Neuronal stem cell (in vitro differentiated cells): ENCODE measurements at regions not wholly inside any gene's neighbourhood (a gene's known extent, or its start where the extent isn't known, plus 50 kb on each side); places are given as distances from the start of the nearest gene placed in this dataset.

Experiments used
- DNase-seq: peaks from one replicate; pipeline ENCODE4 v3.0.0-alpha.2; 2013; ENCODE audit warnings: low spot score
- H2AFZ ChIP-seq: one replicate; pipeline ENCODE4 v1.6.1; 2013; ENCODE audit warnings: mild to moderate bottlenecking, low read length, inconsistent platforms
- H2AK5ac ChIP-seq: 2 replicates; pipeline ENCODE4 v1.6.1; 2013; ENCODE audit warnings: low read depth, mild to moderate bottlenecking, inconsistent platforms, low read length, moderate library complexity, mixed read lengths
- H2BK120ac ChIP-seq: 2 replicates; pipeline ENCODE4 v1.6.1; 2013; ENCODE audit warnings: low read depth, mild to moderate bottlenecking, inconsistent platforms, low read length, moderate library complexity, mixed read lengths
- H2BK12ac ChIP-seq: one replicate; pipeline ENCODE4 v1.6.1; 2013; ENCODE audit warnings: low read length, inconsistent platforms
- H2BK15ac ChIP-seq: 2 replicates; pipeline ENCODE4 v1.6.1; 2013; ENCODE audit warnings: mild to moderate bottlenecking, low read length, inconsistent platforms, mixed read lengths
- H2BK5ac ChIP-seq: one replicate; pipeline ENCODE4 v1.6.1; 2013; ENCODE audit warnings: inconsistent platforms, mild to moderate bottlenecking, low read length, moderate library complexity
- H3K14ac ChIP-seq: one replicate; pipeline ENCODE4 v1.6.1; 2013; ENCODE audit warnings: low read length, inconsistent platforms
- H3K18ac ChIP-seq: 2 replicates; pipeline ENCODE4 v1.6.1; 2013; ENCODE audit warnings: low read length, inconsistent platforms
- H3K23ac ChIP-seq: 2 replicates; pipeline ENCODE4 v1.6.1; 2013; ENCODE audit warnings: low read depth, mild to moderate bottlenecking, mixed read lengths, low read length, inconsistent platforms; ENCODE audit not compliant: poor library complexity
- H3K27ac ChIP-seq: replicated peaks from 3 replicates; pipeline ENCODE4 v1.5.1; 2013; ENCODE audit warnings: low read length, inconsistent platforms
- H3K27me3 ChIP-seq, 3 experiments: 2 replicates each; pipeline ENCODE4 v1.6.1; 2013; ENCODE audit warnings: low read length in 3 of 3, mild to moderate bottlenecking in 2 of 3, inconsistent platforms in 1 of 3, low read depth in 1 of 3, mixed read lengths in 1 of 3, moderate library complexity in 1 of 3; ENCODE audit not compliant: control insufficient read depth in 3 of 3, insufficient read depth in 3 of 3
- H3K36me3 ChIP-seq, 2 donors: replicated peaks in 1 of 2; 2 replicates each; pipeline ENCODE4 v1.6.1; 2013; ENCODE audit warnings: low read length in 2 of 2; ENCODE audit not compliant: control insufficient read depth in 2 of 2, insufficient read depth in 2 of 2
- H3K4ac ChIP-seq: 2 replicates; pipeline ENCODE4 v1.6.1; 2013; ENCODE audit warnings: inconsistent platforms, mild to moderate bottlenecking, low read length, moderate library complexity
- H3K4me1 ChIP-seq, 2 donors: 1 replicate in 1 of 2; 2 replicates in 1 of 2; pipeline ENCODE4 v1.6.1; 2013; ENCODE audit warnings: low read length in 2 of 2, low read depth in 1 of 2; ENCODE audit not compliant: control insufficient read depth in 2 of 2, insufficient read depth in 1 of 2
- H3K4me2 ChIP-seq: one replicate; pipeline ENCODE4 v1.6.1; 2013; ENCODE audit warnings: mild to moderate bottlenecking, low read length, inconsistent platforms; ENCODE audit not compliant: insufficient read depth, poor library complexity, severe bottlenecking
- H3K4me3 ChIP-seq, 2 donors: 2 replicates each; pipeline ENCODE4 v1.5.1; 2013; ENCODE audit warnings: low read length in 2 of 2, mild to moderate bottlenecking in 2 of 2, inconsistent platforms in 1 of 2, moderate library complexity in 1 of 2
- H3K79me1 ChIP-seq: one replicate; pipeline ENCODE4 v1.6.1; 2013; ENCODE audit warnings: low read depth, mild to moderate bottlenecking, inconsistent platforms, low read length, moderate library complexity
- H3K9ac ChIP-seq: one replicate; pipeline ENCODE4 v1.6.1; 2013; ENCODE audit warnings: mild to moderate bottlenecking, low read depth, low read length, inconsistent platforms; ENCODE audit not compliant: poor library complexity
- H3K9me3 ChIP-seq, 2 donors: replicated peaks in 1 of 2; 2 replicates each; pipeline versions ENCODE3 to v1.6.1; 2013; ENCODE audit warnings: low read length in 2 of 2, mild to moderate bottlenecking in 2 of 2, inconsistent platforms in 1 of 2, low read depth in 1 of 2, mixed read lengths in 1 of 2, moderate library complexity in 1 of 2; ENCODE audit not compliant: control insufficient read depth in 2 of 2, insufficient read depth in 1 of 2
- H4K8ac ChIP-seq: one replicate; pipeline ENCODE4 v1.6.1; 2013; ENCODE audit warnings: low read depth, mild to moderate bottlenecking, inconsistent platforms, low read length, moderate library complexity
- H4K91ac ChIP-seq: one replicate; pipeline ENCODE4 v1.6.1; 2013; ENCODE audit warnings: low read length, low read depth, mild to moderate bottlenecking, inconsistent platforms; ENCODE audit not compliant: poor library complexity
- WGBS, 2 donors: extraction: QIAGEN DNeasy Blood & Tissue Kit; methylation state at CpG; one replicate each; pipeline ENCODE4 v1.1.7; 2013; ENCODE audit warnings: missing lambda C conversion rate in 2 of 2, mixed read lengths in 1 of 2; ENCODE audit not compliant: insufficient read length in 2 of 2, insufficient replicate concordance in 1 of 2; ENCODE audit errors: extremely low coverage in 2 of 2; 5-methylcytosine and 5-hydroxymethylcytosine counted together

- Histone ChIP-seq H3K23ac (no peak overlapping the region), H2AFZ (no peak overlapping the region), H3K4me2 (no peak overlapping the region), H2BK15ac (no peak overlapping the region), H3K9ac (no peak overlapping the region), H3K27ac (no peak overlapping the region), H2BK5ac (no peak overlapping the region), H2BK12ac (no peak overlapping the region), H2AK5ac (no peak overlapping the region), H4K8ac (no peak overlapping the region), H3K79me1 (no peaks in the 10 kb centered on the region), H3K36me3 (no peaks in the 10 kb centered on the region), H3K18ac (no peak overlapping the region), H2BK120ac (no peak overlapping the region), H3K9me3 (no peaks in the 10 kb centered on the region), H3K14ac (no peak overlapping the region), H3K4me3 (no peak overlapping the region), H4K91ac (no peak overlapping the region), H3K4me1 (peaks cover 0 to 3% of the 10 kb centered on the region in 2 donors), H3K27me3 (no peaks in the 10 kb centered on the region), H3K4ac (no peak overlapping the region)
- no CpG with 5 or more reads among the region's 3 CpGs for WGBS, 2 donors
- no peak for DNase-seq
These were observed 717.9 kb downstream of the ARAP2 start for GRCh38 chr4:35526456-35526855.

GRCh38 chr4:35534962-35535361 is 709.4 kb downstream of the ARAP2 start:
- H3K27me3 ChIP-seq, result no peaks in the 10 kb centered on the region
- no peak overlapping the region for H3K23ac ChIP-seq
- H3K27ac ChIP-seq, result no peak overlapping the region
- H2AK5ac ChIP-seq, result no peak overlapping the region
- no peak overlapping the region for H2BK12ac ChIP-seq
- H2BK5ac ChIP-seq, result no peak overlapping the region
- DNase-seq, result no peak
- H2BK15ac ChIP-seq, result no peak overlapping the region
- no peak overlapping the region for H4K8ac ChIP-seq
- no peak overlapping the region for H2BK120ac ChIP-seq
- no CpG with 5 or more reads among the region's 5 CpGs for WGBS, 2 donors
- H3K4ac ChIP-seq, result no peak overlapping the region
- no peaks in the 10 kb centered on the region for H3K79me1 ChIP-seq
- H2AFZ ChIP-seq, result no peak overlapping the region
- no peak overlapping the region for H3K18ac ChIP-seq
- no peaks in the 10 kb centered on the region for H3K36me3 ChIP-seq
- no peaks in the 10 kb centered on the region for H3K9me3 ChIP-seq
- H4K91ac ChIP-seq, result no peak overlapping the region
- no peak overlapping the region for H3K4me3 ChIP-seq
- no peaks in the 10 kb centered on the region for H3K4me1 ChIP-seq
- H3K4me2 ChIP-seq, result no peak overlapping the region
- no peak overlapping the region for H3K9ac ChIP-seq
- no peak overlapping the region for H3K14ac ChIP-seq

- Histone ChIP-seq H3K27ac (no peak overlapping the region), H3K27me3 (no peaks in the 10 kb centered on the region), H3K9me3 (no peaks in the 10 kb centered on the region), H3K79me1 (no peaks in the 10 kb centered on the region), H2BK12ac (no peak overlapping the region), H2AFZ (no peak overlapping the region), H3K4ac (no peak overlapping the region), H2BK15ac (no peak overlapping the region), H3K4me3 (no peak overlapping the region), H3K23ac (no peak overlapping the region), H4K91ac (no peak overlapping the region), H2BK5ac (no peak overlapping the region), H2BK120ac (no peak overlapping the region), H3K36me3 (no peaks in the 10 kb centered on the region), H3K14ac (no peak overlapping the region), H3K4me1 (no peaks in the 10 kb centered on the region), H2AK5ac (no peak overlapping the region), H3K18ac (no peak overlapping the region), H3K9ac (no peak overlapping the region), H4K8ac (no peak overlapping the region), H3K4me2 (no peak overlapping the region)
- no CpG with 5 or more reads among the region's 4 CpGs for WGBS, 2 donors
- no peak for DNase-seq
These were observed 705.5 kb downstream of the ARAP2 start for GRCh38 chr4:35538807-35539206.

- H3K4me3 ChIP-seq, result no peak overlapping the region
- no CpG with 5 or more reads among the region's 5 CpGs for WGBS, 2 donors
- H4K91ac ChIP-seq, result no peak overlapping the region
These were observed 704.8 kb downstream of the ARAP2 start for GRCh38 chr4:35539404-35540055.

More at GRCh38 chr4:35539404-35540055, 704.8 kb downstream of the ARAP2 start:
- no peaks in the 10 kb centered on the region for H3K79me1 ChIP-seq
- no peak overlapping the region for H4K8ac ChIP-seq
- no peak overlapping the region for H3K18ac ChIP-seq
- H3K27me3 ChIP-seq, result no peaks in the 10 kb centered on the region
- H3K4me1 ChIP-seq, result no peaks in the 10 kb centered on the region
- no peak overlapping the region for H3K9ac ChIP-seq
- H3K27ac ChIP-seq, result no peak overlapping the region
- H3K23ac ChIP-seq, result no peak overlapping the region
- H2AFZ ChIP-seq, result no peak overlapping the region
- no peak for DNase-seq
- H2AK5ac ChIP-seq, result no peak overlapping the region
- H3K9me3 ChIP-seq, result no peaks in the 10 kb centered on the region
- H2BK15ac ChIP-seq, result no peak overlapping the region
- no peak overlapping the region for H3K4me2 ChIP-seq
- no peak overlapping the region for H2BK120ac ChIP-seq
- no peak overlapping the region for H3K4ac ChIP-seq
- H2BK5ac ChIP-seq, result no peak overlapping the region
- no peak overlapping the region for H3K14ac ChIP-seq
- H2BK12ac ChIP-seq, result no peak overlapping the region
- H3K36me3 ChIP-seq, result no peaks in the 10 kb centered on the region
